ENCODE measurements at regions not wholly inside any gene's neighbourhood (a gene's known extent, or its start where the extent isn't known, plus 50 kb on each side); places are given as distances from the start of the nearest gene placed in this dataset.

- DNase-seq, result no peak
These were observed 135.7 kb downstream of the ASB1 start for GRCh38 chr2:238562446-238562845.

GRCh38 chr2:238563551-238563950 lies 136.8 kb downstream of the ASB1 start:
- DNase-seq, result no peak

- DNase-seq, result no peak
These were observed 137.7 kb downstream of the ASB1 start for GRCh38 chr2:238564286-238564920.

GRCh38 chr2:238565031-238565430 lies 138.3 kb downstream of the ASB1 start:
- DNase-seq, result no peak

GRCh38 chr2:238566001-238566645 lies 139.4 kb downstream of the ASB1 start:
- DNase-seq, result no peak

- no peak for DNase-seq
These were observed 140.5 kb downstream of the ASB1 start for GRCh38 chr2:238567067-238567855.

GRCh38 chr2:238567996-238568395 lies 141.3 kb downstream of the ASB1 start:
- DNase-seq, result no peak

GRCh38 chr2:238568455-238569440 lies 142.0 kb downstream of the ASB1 start:
- DNase-seq, result no peak

GRCh38 chr2:238569507-238570195 lies 142.9 kb downstream of the ASB1 start:
- no peak for DNase-seq

GRCh38 chr2:238570391-238570790 lies 143.7 kb downstream of the ASB1 start:
- DNase-seq, result no peak

GRCh38 chr2:238570926-238571325 lies 144.2 kb downstream of the ASB1 start:
- no peak for DNase-seq

- DNase-seq, result no peak
These were observed 145.1 kb downstream of the ASB1 start for GRCh38 chr2:238571661-238572372.

GRCh38 chr2:238573065-238573778 lies 146.5 kb downstream of the ASB1 start:
- no peak for DNase-seq

- DNase-seq, result no peak
These were observed 147.2 kb downstream of the ASB1 start for GRCh38 chr2:238573916-238574315.

- no peak for DNase-seq
These were observed 148.0 kb downstream of the ASB1 start for GRCh38 chr2:238574490-238575271.

- DNase-seq, result no peak
These were observed 149.9 kb downstream of the ASB1 start for GRCh38 chr2:238576674-238577073.

- DNase-seq, result no peak
These were observed 151.5 kb downstream of the ASB1 start for GRCh38 chr2:238578256-238578655.

- no peak for DNase-seq
These were observed 153.8 kb downstream of the ASB1 start for GRCh38 chr2:238580486-238580885.

- DNase-seq, result no peak
These were observed 154.4 kb downstream of the ASB1 start for GRCh38 chr2:238581126-238581525.

- DNase-seq, result no peak
These were observed 155.4 kb downstream of the ASB1 start for GRCh38 chr2:238582159-238582558.
